HG03045 (cell line): ENCODE measurements at regions not wholly inside any gene's neighbourhood (a gene's known extent, or its start where the extent isn't known, plus 50 kb on each side); places are given as distances from the start of the nearest gene placed in this dataset.

Experiments used
- ATAC-seq: cut with Tn5 transposase; IDR thresholded peaks from one replicate; pipeline ENCODE4 v1.9.1; 2021; ENCODE audit warnings: mild to moderate bottlenecking, moderate library complexity; ENCODE audit not compliant: unreplicated experiment

DNA sequence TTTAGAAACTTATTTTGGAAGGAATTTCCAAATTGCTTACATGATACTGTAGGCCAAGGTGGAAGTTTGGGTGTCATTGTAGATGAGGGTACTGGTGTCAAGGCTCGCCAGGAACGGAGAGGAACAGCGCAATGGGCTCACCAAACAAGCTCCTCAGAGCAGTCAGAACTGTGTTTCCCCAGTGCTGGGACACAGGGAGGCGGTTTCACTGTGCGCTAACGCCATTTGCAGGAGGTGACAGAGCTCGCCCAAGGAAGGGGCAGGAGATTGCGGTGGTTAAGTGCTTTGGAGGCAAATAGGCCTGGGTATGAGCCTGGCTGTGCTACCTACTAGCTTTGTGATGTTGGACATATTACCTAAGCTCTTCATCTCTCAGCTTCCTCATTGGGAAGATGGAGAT, 57.3 kb downstream of the HHEX start:
- ATAC-seq: no peak

DNA sequence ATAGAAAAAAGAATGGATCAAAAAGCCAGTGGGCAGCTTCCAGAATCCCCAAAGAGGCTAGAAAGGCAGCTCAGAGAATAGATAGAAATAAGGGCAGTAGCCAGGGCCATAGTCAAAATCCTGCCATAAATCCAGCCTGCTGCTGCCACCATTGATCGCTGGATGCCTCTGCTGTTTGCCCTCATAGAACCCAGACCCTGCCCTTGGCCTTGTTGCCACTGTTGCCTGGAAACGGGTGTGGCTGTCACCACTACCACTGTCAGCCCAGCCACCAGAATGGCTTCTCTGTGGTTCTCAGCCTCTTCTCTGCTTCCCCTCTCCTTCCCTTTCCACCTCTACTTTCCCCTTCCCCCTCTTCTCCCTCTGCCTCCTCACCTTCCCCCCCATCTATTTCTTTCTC, 57.8 kb downstream of the HHEX start:
- ATAC-seq: no peak

DNA sequence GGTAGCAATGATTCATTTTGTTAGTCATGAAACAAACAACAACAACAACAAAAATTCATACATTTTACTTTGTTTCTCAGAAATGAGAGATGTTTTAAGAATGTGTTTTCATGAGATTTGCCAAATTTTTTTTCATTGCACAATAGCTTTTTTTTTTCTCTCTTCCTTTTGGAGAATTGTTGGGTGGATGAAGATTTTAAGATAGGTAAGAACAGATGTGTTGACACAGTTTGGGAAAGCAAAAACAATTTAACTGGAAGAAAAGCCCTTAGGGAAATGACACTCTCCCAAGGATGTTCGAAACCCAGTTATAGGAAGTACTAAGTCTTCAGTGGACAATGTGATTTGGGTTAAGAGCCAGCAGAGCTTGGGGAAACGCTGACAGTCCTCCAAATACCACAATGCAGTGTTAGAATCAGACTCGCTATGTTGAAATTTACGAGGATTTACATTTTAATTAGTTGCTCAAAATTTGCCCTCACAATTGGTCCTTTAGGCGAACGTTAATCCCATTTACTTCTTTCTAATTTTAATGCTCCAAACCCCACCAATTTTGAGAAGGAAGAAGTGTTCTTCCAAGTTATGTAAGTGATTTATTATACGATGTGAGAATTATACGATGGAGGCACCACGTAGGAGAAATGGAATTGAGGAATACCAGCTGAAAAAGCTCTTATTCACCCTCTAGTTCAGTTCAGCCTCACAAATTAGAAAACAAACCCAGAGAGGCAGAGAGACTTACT, 61.2 kb downstream of the HHEX start:
- no peak for ATAC-seq

DNA sequence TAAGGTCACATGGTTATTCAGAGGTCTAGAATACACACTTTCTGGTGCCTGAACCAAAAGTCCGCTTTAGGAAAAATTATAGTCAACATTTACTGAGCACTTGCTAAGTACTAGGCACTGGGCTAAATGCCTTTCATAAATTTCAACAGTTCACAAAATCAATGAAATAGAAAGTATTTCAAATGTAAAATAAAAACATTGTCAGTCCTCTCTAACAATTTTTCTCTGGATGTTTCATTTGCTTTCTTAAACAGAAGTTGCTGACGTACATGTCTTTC, 61.7 kb downstream of the HHEX start:
- no peak for ATAC-seq

DNA sequence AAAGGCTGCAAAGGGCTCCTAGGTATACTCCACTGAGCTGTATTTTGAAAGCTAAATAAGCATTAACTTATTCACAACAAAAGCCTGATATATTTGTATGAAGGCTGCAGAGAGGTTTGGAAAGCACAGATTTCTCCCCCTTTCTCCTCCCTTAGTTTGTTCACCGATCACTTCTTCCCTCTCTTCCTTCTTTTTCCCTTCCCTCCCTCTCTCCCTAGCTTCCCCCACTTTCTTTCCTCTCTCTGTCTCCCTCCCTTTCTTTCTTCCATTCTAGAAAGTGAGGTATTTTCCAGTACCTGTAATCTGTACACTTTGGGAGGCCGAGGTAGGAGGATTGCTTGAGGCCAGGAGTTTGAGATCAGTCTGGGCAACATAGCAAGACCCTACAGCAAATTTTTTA, 62.1 kb downstream of the HHEX start:
- no peak for ATAC-seq

DNA sequence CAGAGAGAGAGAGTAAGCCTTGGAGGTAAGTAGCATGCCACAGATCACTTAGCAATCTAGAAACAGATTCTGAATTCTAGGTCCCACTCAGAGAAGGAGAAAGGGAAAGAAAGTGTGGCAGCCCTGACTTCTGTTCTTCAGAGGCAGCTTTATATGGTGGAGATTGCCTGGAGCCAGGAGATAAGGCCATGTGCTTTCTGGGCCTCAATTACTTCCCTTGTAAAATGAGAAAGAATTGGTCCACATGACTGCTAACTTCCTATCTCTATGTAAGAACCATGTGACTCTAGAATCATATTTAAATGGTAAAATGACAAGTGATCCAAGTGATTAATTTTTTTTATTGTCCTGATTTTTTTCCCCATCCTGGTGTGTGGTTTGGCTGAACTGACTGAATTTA, 64.1 kb downstream of the HHEX start:
- ATAC-seq: no peak

DNA sequence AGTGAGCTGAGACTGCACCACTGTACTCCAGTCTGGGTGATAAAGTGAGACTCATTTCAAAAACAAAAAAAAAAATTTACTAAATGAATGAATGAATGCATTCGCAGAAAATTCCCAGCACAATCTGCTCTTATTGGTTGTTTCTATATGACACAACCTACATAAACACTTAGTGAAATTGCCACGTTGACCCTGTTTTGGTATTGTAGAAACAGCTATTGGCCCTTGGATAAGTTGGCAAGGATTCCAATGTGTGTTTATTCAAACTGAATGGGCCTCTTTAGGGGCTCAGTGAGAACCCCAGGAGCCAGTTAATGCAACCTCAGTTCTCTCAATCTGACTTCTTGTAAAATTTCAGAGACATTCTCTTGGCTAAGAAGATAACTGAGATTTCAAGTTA, 66.0 kb downstream of the HHEX start:
- no peak for ATAC-seq

DNA sequence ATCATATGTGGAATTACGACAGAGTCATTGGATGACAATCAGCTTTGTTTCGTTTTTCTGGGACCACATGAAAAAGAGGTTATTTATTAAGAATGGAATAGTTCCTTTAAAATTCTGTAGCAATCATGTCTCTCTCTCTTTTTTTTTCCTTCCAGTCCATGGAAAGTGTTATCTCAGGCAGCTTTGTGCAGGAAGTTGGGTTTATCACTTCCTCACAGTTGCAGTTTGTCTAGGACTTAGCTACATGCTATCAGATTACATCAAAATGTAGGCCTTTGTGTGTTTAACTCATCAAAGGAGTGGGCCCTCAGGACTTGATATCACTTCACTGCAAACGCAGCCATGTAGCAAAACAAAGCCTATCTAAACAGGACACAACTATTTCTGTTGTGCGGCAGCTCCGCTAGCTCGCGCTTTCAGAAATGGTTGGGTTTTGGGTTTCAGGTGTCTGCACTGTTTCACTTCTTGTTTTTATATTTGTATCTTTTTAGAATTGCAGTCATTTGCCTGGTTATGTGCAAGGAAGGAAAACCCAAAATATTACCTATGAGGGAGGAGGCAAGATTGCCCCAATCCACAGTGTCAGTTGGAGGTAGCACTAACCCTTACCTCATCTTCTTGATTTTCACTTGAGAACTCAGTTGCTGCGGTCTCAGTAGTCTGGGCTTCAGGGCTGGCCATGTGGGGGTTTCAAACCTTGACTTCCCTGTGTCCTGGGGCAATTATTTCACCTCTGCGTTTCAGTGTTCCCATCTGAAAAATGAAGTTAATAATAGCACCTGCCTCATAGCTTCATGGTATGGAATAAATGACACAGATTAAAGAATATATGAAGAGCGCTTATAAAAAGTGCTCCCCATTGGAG, 66.7 kb downstream of the HHEX start:
- peak; percentile 89 for ATAC-seq

DNA sequence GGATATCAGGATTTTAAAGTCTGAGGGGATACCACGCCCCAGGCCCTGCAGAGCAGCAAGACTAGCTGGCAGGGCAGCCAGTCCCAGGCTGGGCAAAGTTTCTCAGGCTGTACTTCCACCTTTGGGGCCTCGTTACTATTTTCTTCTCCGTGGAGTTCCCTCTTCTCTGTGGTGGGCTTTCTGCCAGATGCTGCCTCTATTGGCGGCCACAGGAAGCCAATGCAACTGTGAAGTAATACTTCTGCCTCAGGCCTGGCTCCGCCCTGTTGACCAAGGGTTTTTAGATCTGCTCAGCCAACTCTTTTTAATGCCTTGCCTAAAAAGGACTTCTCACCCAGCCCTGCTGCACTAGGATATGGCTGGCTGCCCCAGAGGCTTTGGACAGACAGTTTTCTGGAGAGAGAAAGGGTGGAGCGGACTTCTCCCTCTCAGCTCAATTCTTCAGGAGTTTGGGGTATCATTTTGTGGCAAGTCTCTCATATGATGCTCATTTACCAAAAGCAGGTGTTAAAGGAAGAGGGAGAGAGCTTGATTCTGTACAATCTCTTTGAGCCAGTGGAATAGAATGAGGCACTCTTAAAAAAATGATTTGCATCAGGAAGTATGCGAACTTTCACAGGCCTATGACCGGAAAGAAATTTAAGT, 67.4 kb downstream of the HHEX start:
- ATAC-seq: peak; percentile 68

DNA sequence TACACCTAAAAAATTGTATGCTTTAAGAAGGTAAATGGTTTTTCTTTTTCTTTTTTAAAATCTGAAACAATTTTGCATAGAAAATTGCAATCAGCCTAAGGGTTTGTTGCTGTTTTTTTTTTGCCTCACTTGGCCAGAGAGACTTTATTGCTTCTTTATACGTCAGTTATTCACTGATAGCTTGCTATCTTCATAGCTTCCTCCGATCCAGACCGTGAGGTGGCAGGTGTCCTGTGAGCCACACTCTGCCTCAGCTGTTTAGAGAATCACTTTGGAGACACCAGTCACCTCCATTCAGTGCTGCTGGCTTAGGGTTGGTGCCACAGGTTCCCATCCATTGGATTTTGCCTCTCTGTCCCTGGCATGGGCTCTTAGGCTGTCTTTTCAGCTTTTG, 68.0 kb downstream of the HHEX start:
- ATAC-seq: no peak

DNA sequence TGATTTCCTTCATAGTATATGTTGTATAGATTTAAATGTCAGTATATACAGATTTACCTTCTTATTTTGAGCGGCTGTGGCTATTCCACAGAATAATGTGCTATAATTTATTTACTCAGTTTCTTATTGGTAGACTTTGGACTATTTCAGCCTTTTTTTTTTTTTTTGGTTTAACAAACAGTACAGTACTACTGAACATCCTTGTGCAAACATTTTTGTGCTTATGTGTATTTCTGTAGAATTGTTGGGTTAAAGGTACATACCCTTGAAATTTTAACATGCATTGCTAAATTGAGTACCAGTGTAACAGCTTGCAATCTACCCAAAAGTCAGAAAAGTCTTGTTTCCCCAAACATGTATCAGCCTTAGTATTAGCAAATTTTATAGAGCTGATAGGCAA, 68.8 kb downstream of the HHEX start:
- ATAC-seq: no peak

DNA sequence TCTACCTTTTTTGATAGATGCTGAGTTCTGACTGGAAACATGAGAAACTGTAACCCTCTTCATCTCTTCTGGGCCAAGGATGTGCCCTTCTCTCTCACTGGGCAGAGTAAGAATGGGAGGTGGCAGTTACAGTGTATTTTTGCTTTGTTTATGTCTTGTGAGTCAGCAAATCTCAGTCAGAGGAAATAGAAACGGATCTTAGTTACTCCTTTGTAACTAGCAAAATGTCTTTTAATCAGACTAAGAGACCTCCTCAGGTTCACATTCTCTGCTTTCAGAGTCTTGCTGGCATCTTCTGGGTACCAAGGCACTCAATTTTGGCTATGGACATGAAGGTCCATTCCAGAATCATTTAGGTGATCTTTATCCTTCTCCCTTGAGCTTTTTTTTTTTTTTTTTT, 70.9 kb downstream of the HHEX start:
- ATAC-seq: no peak

DNA sequence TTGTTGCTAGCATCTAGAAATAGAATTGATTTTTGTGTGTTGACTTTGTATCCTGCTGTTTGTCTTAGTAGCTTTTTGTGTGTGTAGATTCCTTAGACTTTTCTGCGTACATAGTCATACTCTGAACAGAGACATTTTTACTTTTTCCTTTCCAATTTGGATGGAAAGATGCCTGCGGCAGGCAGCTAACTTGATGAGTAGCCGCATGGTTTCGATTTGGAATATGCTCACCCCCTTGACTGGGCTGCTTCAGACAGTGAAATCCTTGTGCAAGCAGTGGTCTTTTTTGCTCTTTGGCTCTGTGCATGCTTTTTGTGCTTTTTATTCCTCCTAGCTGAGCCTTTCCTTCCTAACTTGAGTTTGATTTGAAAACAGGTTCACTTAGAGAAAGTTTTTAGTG, 71.8 kb downstream of the HHEX start:
- no peak for ATAC-seq

DNA sequence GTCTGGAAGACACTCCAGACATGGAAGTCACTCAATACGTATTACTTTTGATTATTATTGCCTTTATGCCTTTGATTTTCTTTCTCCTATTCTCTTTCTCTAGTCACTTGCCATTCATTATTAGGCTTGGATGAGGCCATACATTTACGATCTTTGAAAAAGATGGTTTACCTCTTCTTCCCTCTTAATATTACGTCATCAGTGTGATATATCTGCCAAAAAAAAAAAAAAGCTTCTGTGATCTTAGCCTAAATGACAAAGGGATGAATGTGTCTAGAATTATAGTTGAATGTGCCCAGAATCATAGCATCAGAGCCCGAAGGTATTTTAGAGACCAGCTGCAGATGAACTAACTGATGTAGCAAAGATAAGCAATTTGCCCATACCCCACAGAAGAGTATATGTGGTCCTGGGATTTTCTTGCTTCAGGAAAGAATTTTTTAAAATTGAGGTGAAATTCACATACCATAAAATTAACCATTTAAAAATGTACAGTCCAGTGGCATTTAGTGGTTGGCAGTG, 73.9 kb downstream of the HHEX start:
- no peak for ATAC-seq

DNA sequence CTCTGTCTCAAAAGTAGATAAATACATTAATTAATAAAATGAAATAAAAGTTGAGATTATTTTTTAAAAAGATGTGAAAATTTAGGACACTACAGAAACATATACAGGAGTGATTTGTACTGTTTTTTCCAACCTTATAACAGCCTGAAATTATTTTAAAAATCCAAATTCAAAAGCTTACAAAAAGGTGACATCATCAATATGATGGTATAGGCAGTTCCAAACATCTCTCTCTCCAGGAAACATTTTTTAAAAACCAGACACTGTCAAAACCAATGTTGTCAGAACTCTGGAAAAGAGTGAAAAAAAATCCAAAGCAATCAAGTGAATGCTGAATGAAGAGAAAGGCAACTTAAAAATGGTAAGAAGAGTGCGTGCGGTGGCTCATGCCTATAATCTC, 76.7 kb downstream of the HHEX start:
- no peak for ATAC-seq

DNA sequence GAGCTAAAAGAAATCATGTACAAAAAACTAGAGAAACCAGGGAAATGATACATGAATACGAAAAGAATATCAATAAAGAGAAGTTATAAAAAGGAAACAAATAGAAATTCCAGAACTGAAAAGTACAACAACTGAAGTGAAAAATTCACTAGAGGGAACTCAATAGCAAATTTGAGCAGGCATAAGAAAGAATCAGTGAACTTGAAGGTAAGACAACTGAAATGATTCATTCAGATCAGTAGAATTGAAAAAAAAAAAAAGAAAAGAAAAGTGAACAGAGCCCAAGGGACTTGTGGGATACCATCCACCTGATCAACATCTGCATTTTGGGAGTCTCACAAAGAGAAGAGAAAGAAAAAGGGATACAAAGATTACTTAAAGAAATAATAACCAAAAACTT, 78.3 kb downstream of the HHEX start:
- ATAC-seq: no peak

DNA sequence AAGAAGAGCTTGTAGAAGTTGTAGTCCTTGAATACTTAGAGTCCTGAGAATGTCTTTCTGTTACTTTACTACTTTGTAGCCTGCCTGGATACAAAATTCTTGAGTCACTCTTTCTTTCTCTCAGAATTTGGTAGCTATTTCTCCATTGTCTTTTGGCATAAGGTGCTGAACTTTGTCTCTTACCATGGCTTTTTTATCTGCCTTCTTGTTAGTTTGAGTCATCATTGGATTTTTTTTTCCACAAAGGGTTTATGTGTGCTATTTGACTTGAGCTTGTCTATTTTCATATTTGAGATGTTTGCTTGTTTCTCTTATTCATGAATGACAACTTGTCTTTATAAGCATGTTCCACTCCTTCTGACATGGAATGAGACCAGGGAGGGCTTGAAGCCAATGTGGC, 74.5 kb upstream of the EXOC6 start:
- no peak for ATAC-seq

DNA sequence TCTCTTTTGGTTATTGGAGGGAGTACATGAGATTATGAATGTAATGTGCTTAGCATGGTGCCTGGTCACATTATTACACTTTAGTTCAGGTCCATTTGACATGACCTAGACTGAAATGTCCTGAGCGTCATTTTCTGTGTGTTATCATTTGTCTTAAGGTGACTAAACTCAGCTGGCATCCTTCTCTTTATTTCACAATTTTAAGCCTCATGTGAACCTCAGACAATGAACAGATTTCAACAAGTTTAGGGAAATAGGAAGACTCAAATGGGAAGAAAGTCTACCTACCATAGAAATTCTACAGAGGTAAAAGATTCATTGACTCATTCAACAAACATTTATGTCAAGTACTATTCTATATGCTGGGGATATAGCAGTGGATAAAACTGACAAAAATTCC, 70.2 kb upstream of the EXOC6 start:
- no peak for ATAC-seq

DNA sequence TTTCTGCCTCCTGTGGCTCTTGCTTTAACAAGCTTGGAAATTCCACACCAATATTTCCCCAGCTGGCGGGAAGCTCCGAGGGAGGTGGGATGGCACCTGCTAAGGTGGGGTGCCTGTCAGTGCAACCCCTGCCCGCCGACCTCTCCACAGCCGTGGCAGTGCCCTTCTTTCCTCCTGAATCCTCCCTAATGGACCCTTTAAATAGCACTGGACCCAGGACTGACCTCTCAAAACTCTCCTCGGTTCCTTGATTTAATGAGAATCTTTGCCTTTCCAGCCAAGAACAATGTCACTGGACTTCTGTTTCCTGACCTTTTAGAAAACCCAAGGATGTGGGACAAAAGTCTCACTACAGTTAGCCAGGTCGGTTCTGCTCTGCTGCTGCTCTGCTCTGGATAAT, 63.2 kb upstream of the EXOC6 start:
- ATAC-seq: no peak

DNA sequence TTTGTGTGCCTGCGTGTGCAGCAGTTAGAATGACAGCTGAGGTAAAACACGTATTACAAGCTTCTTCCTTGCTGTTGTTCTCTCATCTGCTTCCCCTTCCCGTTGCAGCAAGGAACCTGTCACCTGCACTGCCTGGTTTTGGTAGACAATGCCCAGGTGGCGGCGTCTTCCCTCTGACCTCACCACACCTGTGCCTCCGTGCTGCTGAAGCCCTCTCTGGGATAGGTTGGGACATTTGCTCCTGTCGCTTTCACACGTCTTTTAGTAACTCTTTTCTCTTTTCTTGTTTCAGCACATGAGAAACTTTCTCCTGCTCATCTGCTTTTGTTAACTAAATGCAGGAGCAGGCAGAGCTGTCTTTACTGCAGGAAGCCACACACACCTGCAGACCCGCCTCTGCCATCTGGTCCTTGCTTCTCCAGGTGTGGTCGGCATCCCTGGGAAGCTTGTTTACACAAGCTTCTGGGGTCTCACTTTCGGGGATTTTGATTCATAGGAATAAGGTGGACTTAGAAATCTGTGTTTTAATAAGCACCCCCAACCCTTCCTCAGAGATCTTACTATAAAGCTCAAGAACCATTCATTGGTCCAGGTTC, 60.7 kb upstream of the EXOC6 start:
- ATAC-seq: no peak

DNA sequence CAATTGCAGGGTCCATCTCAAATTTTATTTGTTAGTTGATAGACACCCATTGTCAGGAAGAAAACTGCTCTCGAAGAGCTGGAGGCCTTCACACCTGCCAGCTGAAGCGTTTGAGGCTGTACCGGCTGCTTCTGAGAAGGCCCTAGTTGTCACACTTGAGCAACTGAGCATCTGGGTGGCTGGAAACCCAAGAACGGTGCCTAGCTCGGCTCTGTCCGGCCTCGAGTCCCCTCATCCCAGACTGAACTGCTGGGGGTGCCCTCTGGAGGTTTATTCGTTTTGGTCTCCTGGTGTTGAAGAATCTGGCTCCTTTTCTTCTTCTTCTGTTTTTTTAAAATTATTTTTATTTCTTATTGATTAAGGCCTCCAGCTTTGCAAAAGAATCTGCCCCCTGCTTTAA, 59.3 kb upstream of the EXOC6 start:
- ATAC-seq: no peak

DNA sequence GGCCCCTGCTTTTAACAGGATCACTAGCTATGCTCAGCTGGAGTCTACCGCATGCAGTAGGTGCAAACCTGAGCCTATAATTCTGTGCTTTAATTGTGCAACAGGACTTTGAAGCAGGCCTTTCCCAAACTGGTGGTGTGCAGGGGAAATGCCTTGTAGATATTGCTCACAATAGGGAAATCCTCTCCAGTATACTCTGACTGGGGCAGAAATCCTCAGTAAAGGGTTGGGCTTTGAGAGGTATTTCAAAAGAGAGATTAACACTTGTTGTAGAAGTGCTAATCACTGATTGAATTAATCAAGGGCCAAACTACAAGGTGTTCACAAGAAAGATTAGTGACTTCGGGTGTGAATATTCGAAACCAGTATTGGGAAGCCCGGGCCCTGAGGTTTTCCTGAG, 58.5 kb upstream of the EXOC6 start:
- no peak for ATAC-seq
